Large intestine (tissue), 3 donors: ENCODE measurements at regions not wholly inside any gene's neighbourhood (a gene's known extent, or its start where the extent isn't known, plus 50 kb on each side); places are given as distances from the start of the nearest gene placed in this dataset.
"Not testable (repeated sequence)": the region's sequence is repeated elsewhere in the genome, so short reads cannot be mapped to it uniquely, and the experiment has no call there.

Experiments used
- DNase-seq, 2 donors: peaks; one replicate each; pipeline versions ENCODE4 v3.0.0 to v3.0.0-alpha.2; 2013
- H3K27ac ChIP-seq: one replicate; pipeline ENCODE4 v1.5.1; 2013; ENCODE audit warnings: low read length
- H3K27me3 ChIP-seq: 2 replicates; pipeline ENCODE4 v1.6.1; 2013; ENCODE audit warnings: low read length; ENCODE audit not compliant: control insufficient read depth, insufficient read depth
- H3K36me3 ChIP-seq: 2 replicates; pipeline ENCODE4 v1.6.1; 2013; ENCODE audit warnings: low read length; ENCODE audit not compliant: control insufficient read depth, insufficient read depth
- H3K4me1 ChIP-seq: one replicate; pipeline ENCODE4 v1.6.1; 2013; ENCODE audit warnings: low read length; ENCODE audit not compliant: control insufficient read depth, insufficient read depth
- H3K4me3 ChIP-seq: one replicate; pipeline ENCODE4 v1.5.1; 2013; ENCODE audit warnings: low read length
- H3K9me3 ChIP-seq: one replicate; pipeline ENCODE4 v1.6.1; 2013; ENCODE audit warnings: mild to moderate bottlenecking, low read depth, low read length, moderate library complexity; ENCODE audit not compliant: control insufficient read depth
- WGBS: methylation state at CpG from one replicate; pipeline ENCODE4 v1.1.5; 2013; ENCODE audit warnings: low lambda C conversion rate; ENCODE audit not compliant: insufficient coverage; 5-methylcytosine and 5-hydroxymethylcytosine counted together

DNA sequence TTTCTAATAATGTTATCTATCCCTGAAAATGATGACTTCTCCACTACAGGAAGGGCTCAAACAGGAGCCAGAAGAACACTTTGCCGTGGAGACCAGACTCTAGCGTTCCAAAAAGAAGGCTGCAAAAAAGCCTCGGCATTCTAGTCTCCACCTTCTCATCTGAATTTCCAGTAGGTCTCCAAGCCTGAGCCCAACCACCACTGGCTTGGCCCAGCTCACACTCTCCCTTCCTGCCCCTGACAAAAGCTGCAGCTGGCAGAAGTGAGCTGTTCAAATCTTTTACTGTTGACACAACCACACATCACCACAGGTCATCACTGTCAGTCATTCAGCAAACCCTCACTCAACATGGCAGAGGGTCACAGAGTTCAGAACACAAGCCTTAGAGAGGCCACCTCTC is 69.3 kb downstream of the CAMK2N1 start:
- Histone ChIP-seq H3K36me3 (no peaks in the 10 kb centered on the region), H3K4me1 (no peaks in the 10 kb centered on the region), H3K27ac (no peak overlapping the region), H3K27me3 (peaks cover 4% of the 10 kb centered on the region), H3K4me3 (no peak overlapping the region), H3K9me3 (no peaks in the 10 kb centered on the region)
- WGBS, result no CpG with 5 or more reads among the region's 3 CpGs
- no peak for DNase-seq

DNA sequence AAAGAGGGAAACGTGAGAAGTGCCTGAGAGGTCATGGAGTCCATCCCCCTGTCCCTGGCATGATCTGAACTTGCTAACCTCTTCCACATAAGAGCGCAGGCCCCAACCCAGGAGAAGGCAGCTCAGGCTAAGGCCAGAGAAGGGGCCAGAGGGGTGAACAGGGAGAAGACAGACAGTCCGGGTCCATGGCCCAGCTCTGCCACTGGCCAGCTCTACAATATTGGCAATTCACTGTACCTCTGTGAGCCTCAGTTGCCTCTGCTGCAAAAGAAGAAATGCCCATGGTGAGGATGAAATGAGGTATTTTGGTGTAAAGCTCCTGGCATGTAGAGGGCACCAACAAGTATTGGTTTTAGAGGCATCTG is 72.3 kb downstream of the CAMK2N1 start:
- no peak for DNase-seq
- WGBS, result no CpG with 5 or more reads among the region's 3 CpGs
- Histone ChIP-seq H3K4me1 (no peaks in the 10 kb centered on the region), H3K4me3 (no peak overlapping the region), H3K9me3 (no peaks in the 10 kb centered on the region), H3K27me3 (no peaks in the 10 kb centered on the region), H3K36me3 (no peaks in the 10 kb centered on the region), H3K27ac (no peak overlapping the region)

DNA sequence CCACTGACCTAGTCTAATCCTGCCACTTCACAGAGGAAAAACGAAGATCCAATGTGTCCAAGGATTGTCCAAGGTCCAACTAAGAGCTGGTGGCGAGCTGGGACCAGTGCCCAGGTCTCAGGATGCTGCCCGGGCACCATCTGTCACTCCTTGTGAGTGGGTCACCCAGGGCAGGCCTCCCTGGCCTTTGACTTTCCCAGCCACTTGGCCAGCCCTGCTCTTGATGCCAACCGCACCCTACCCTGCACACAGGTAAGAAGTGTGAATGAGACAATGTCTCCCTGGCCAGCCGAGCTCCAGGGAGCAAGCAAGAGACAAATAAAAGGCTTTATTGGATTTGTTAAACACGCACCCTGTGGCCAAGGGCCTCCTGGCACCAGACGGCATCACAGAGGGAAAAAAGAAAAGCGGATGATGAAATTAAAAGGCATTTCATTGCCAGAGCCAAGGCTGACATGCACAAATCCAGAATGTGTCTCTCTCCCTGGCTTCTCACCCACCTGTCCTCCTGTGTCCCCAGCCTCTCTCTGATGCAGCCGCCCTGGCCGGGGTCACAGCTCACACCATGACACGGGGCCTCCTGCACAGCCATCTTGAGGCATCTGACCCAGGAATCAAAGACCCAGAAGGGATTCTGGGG is 72.8 kb downstream of the CAMK2N1 start:
- no peak overlapping the region for H3K27ac ChIP-seq
- H3K4me3 ChIP-seq, result no peak overlapping the region
- WGBS, result no CpG with 5 or more reads among the region's 11 CpGs
- H3K4me1 ChIP-seq, result no peaks in the 10 kb centered on the region
- H3K27me3 ChIP-seq, result no peaks in the 10 kb centered on the region
- H3K36me3 ChIP-seq, result no peaks in the 10 kb centered on the region
- DNase-seq, result no peak
- no peaks in the 10 kb centered on the region for H3K9me3 ChIP-seq

DNA sequence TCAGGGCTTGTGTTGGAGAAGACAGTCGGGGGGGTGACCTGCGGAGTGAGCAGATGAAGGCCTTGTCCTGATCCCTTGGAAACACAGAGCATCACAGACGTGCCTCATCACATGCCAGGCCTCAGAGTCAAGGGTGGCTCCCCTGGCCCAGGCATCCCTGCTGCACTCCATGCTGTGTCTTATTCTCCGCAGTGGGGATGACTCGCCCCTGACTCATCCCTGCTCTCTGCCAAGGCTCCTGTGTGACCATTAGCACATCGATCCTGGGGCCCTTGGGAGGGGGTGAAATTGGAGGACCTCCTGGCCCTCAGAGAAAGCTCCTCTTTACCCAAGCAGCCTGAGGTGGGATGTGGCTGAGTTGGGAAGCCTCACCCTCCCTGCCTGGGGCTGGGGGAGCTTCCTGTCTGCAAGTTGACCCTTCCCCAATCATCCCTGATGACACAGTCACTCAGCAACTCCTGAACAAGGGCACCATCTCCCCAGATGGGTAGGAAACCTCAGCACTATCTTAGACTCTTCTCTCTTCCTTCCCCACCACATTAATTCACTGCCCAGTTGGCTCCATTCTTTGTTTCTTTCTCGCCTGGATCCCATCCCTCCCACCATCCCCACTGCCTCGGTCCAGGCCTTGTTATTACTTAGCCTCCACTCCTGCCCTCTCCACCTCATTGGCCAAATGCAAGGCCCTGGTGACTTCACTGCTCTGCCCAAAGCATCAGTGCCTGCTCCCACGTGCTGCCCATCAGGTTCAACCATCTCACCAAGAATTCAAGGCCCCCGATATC is 74.6 kb downstream of the CAMK2N1 start:
- H3K9me3 ChIP-seq, result no peaks in the 10 kb centered on the region
- no peaks in the 10 kb centered on the region for H3K4me1 ChIP-seq
- no peaks in the 10 kb centered on the region for H3K36me3 ChIP-seq
- peaks cover 5% of the 10 kb centered on the region for H3K27me3 ChIP-seq
- no CpG with 5 or more reads among the region's 10 CpGs for WGBS
- H3K27ac ChIP-seq, result no peak overlapping the region
- no peak for DNase-seq
- H3K4me3 ChIP-seq, result no peak overlapping the region

DNA sequence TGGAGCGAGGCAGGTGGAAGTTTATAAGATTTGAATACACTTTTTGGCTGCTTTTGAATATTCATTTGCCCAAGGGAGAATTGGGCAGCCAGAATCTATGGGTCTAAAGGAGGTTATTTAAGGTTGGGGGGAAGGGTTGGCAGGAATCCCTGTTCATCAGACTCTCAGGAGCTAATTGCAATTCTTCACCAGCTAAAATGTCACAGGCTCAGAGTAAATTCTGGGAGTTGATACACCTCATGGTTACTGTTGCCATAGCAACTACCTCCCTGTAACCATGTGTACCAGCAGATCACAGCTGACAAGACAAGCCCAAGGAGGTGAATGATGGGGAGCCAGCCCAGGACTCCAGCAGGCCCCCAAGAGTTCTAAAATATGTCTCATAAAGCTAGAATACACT is 75.5 kb downstream of the CAMK2N1 start:
- no peak for DNase-seq
- H3K4me1 ChIP-seq, result no peaks in the 10 kb centered on the region
- no peak overlapping the region for H3K27ac ChIP-seq
- H3K36me3 ChIP-seq, result no peaks in the 10 kb centered on the region
- no CpG with 5 or more reads among the region's 1 CpG for WGBS
- peaks cover 8% of the 10 kb centered on the region for H3K27me3 ChIP-seq
- H3K9me3 ChIP-seq, result no peaks in the 10 kb centered on the region
- H3K4me3 ChIP-seq, result no peak overlapping the region

DNA sequence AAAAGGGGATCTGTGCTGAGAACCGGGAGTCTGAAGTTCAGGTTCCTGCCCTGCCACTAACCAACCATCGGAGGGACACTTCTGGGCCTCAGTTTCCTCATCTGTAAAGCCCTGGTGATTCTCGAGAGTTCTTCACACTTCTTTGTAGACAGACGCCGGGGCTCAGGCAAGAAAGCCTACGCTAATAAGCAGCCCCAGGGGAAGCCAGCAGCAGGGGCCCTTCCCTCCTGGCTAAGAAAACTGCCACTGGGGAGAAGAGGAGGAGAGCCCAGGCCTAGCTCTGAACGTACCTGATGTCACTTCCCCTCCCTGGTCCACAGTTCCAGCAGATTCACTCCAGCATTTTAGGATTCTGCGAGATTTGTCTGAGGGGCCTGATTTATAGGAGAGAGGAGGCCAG is 76.0 kb downstream of the CAMK2N1 start:
- Histone ChIP-seq H3K27me3 (peaks cover 13% of the 10 kb centered on the region), H3K36me3 (no peaks in the 10 kb centered on the region), H3K4me3 (no peak overlapping the region), H3K9me3 (no peaks in the 10 kb centered on the region), H3K27ac (no peak overlapping the region), H3K4me1 (no peaks in the 10 kb centered on the region)
- DNase-seq, result no peak
- no CpG with 5 or more reads among the region's 8 CpGs for WGBS

DNA sequence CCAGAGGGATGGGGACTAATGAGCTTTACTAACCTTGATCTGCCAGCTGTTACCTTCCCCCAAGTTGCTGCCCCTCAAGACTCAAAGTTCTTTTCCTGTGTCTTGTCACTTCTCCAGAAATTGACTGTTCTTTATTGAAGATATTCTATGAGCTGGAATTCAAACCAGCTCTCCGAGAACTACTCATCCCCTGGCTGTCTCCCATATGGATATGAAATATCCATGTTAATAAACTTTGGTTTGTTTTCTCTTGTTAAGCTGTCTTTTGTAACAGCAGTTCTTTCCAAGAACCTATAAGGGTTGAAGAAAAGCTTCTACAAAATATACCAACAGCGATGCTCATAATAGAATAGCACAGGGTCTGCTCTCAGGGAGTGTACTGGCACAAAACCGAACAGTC is 77.0 kb downstream of the CAMK2N1 start:
- H3K9me3 ChIP-seq, result no peaks in the 10 kb centered on the region
- DNase-seq, result no peak
- H3K36me3 ChIP-seq, result no peaks in the 10 kb centered on the region
- no peak overlapping the region for H3K27ac ChIP-seq
- H3K4me3 ChIP-seq, result no peak overlapping the region
- peaks cover 21% of the 10 kb centered on the region for H3K27me3 ChIP-seq
- H3K4me1 ChIP-seq, result no peaks in the 10 kb centered on the region
- 92% methylated on average over 2 of the region's 3 CpGs for WGBS

DNA sequence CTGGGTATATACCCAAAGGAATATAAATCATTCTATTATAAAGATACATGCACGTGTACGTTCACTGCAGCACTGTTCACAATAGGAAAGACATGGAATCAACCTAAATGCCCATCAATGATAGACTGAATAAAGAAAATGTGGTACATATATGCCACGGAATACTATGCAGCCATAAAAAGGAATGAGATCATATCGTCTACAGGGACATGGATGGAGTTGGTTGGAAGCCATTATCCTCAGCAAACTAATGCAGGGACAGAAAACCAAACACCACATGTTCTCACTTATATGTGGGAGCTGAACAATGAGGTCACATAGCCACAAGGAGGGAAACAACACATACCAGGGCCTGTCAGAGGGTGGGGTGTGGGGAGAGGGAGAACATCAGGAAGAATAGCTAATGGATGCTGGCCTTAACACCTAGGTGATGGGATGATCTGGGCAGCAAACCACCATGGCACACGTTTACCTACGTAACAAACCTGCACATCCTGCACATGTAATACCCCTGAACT is 77.8 kb downstream of the CAMK2N1 start:
- not testable (repeated sequence) for DNase-seq, H3K4me1 ChIP-seq, H3K27ac ChIP-seq, H3K4me3 ChIP-seq, H3K9me3 ChIP-seq, H3K36me3 ChIP-seq
- 100% methylated on average over 1 of the region's 6 CpGs for WGBS
- peaks cover 29% of the 10 kb centered on the region for H3K27me3 ChIP-seq

DNA sequence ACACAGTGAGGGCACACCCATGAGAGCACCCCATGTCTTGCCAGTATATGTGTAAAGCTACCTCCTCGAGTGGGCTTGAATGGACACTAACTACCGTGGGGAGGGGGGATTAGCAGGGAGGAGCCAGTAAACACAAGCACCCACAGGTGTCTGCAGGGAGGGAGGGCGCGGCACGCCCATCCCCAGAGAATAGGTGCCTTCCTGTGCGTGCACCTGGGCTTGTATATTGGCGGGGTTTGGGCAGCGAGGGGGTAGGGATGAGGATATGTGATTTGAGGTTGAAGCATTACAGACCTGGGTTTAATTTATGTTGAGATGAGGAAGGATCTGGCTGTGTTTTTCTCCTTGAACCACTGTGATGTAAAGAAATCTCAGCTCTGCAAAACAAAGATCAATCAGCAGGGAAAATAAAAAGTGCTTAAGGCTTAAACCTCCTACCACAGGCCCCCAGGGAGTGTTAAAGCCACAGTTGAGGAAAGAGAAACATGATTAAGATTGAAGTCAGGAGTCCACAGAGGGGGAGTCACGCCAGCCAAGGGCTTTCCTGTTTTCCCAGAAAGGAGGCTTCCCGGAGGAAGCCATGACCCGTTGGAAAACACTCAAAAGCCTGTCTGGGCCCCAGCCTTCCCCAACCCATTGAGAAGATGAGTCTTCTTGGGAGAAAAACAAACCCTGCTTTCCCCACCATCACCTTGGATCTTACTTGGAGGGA is 80.0 kb downstream of the CAMK2N1 start:
- H3K36me3 ChIP-seq, result no peaks in the 10 kb centered on the region
- no peak for DNase-seq
- no CpG with 5 or more reads among the region's 11 CpGs for WGBS
- H3K4me3 ChIP-seq, result no peak overlapping the region
- peaks cover 47% of the 10 kb centered on the region for H3K27me3 ChIP-seq
- H3K27ac ChIP-seq, result no peak overlapping the region
- H3K9me3 ChIP-seq, result no peaks in the 10 kb centered on the region
- no peaks in the 10 kb centered on the region for H3K4me1 ChIP-seq

DNA sequence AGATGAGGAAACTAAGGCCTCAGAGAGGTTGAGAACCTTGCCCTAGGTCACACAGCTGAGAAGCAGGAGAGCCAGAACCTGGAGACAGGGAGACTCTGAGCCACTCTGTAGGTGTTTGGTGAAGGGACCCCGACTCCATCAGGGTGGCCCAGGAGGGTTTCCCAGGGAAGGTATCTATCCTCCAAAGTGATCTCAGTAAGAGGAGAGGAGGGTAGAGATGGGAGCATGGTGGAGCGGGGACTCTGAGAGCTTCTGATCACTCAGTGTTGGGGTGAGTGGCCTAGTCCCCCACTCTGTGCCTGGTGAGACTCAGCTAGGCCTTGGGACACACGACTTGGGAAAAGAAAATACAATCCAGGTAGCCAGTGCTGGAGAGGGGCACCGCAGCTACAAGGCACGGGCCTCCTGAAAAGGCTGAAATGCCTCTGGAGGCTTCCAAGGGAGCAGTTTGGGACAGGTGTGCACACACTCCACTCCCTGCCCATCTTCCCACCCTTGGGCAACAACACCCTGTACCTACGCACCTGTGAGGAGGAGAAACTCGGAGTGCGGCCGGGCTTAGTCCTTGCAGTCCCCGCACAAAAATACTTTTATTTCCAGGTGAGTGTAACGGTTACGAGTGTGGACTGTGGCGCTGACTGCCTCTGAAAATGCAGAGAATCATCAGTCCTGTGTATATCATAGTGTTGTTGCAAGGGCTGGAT is 80.8 kb downstream of the CAMK2N1 start:
- no peaks in the 10 kb centered on the region for H3K9me3 ChIP-seq
- peaks cover 53% of the 10 kb centered on the region for H3K27me3 ChIP-seq
- no peaks in the 10 kb centered on the region for H3K36me3 ChIP-seq
- no peak for DNase-seq
- H3K27ac ChIP-seq, result no peak overlapping the region
- 40% methylated on average over 2 of the region's 13 CpGs for WGBS
- no peak overlapping the region for H3K4me3 ChIP-seq
- no peaks in the 10 kb centered on the region for H3K4me1 ChIP-seq
